H9 (cell line): ENCODE measurements at regions not wholly inside any gene's neighbourhood (a gene's known extent, or its start where the extent isn't known, plus 50 kb on each side); places are given as distances from the start of the nearest gene placed in this dataset.

Experiments
- DNase-seq: peaks from one replicate; pipeline ENCODE4 v3.0.0-alpha.2; 2017
- H2AFZ ChIP-seq: one replicate; pipeline ENCODE4 v1.6.1; 2013; ENCODE audit warnings: mild to moderate bottlenecking, low read length, control low read depth, moderate library complexity
- H2AK5ac ChIP-seq: 2 replicates; pipeline ENCODE4 v1.6.1; 2013; ENCODE audit warnings: low read length, control low read depth, mixed read lengths; ENCODE audit not compliant: insufficient read length
- H2BK120ac ChIP-seq: one replicate; pipeline ENCODE4 v1.6.1; 2013; ENCODE audit warnings: low read depth, mild to moderate bottlenecking, low read length, control low read depth, inconsistent platforms; ENCODE audit not compliant: poor library complexity, severe bottlenecking
- H2BK12ac ChIP-seq: 2 replicates; pipeline ENCODE4 v1.6.1; 2013; ENCODE audit warnings: low read length, control low read depth, mixed read lengths, low read depth; ENCODE audit not compliant: insufficient read length
- H2BK15ac ChIP-seq: 2 replicates; pipeline ENCODE4 v1.6.1; 2013; ENCODE audit warnings: low read depth, low read length, control low read depth
- H2BK20ac ChIP-seq: one replicate; pipeline ENCODE4 v1.6.1; 2013; ENCODE audit warnings: low read depth, mild to moderate bottlenecking, low read length, control low read depth, inconsistent platforms; ENCODE audit not compliant: poor library complexity, severe bottlenecking
- H2BK5ac ChIP-seq: 2 replicates; pipeline ENCODE4 v1.6.1; 2013; ENCODE audit warnings: low read length, control low read depth, mixed read lengths; ENCODE audit not compliant: insufficient read length
- H3K14ac ChIP-seq: 2 replicates; pipeline ENCODE4 v1.6.1; 2013; ENCODE audit warnings: low read length, control low read depth; ENCODE audit not compliant: insufficient read depth
- H3K18ac ChIP-seq: 2 replicates; pipeline ENCODE4 v1.6.1; 2013; ENCODE audit warnings: low read depth, mild to moderate bottlenecking, mixed read lengths, low read length, control low read depth; ENCODE audit not compliant: insufficient read length
- H3K23ac ChIP-seq: 2 replicates; pipeline ENCODE4 v1.6.1; 2013; ENCODE audit warnings: low read length, control low read depth, mixed read lengths, low read depth; ENCODE audit not compliant: insufficient read length
- H3K23me2 ChIP-seq: 2 replicates; pipeline ENCODE4 v1.6.1; 2013; ENCODE audit warnings: low read depth, mild to moderate bottlenecking, mixed read lengths, low read length, control low read depth; ENCODE audit not compliant: insufficient read length, poor library complexity, severe bottlenecking
- H3K27ac ChIP-seq: 2 replicates; pipeline ENCODE4 v1.5.1; 2013; ENCODE audit warnings: low read length, control low read depth, mixed read lengths, low read depth; ENCODE audit not compliant: insufficient read length
- H3K27me3 ChIP-seq: 2 replicates; pipeline ENCODE4 v1.6.1; 2013; ENCODE audit warnings: low read length, control low read depth, inconsistent platforms; ENCODE audit not compliant: insufficient read depth
- H3K4ac ChIP-seq: 2 replicates; pipeline ENCODE4 v1.6.1; 2013; ENCODE audit warnings: low read depth, mild to moderate bottlenecking, control low read depth, inconsistent platforms, low read length, moderate library complexity
- H3K4me1 ChIP-seq: 2 replicates; pipeline ENCODE4 v1.6.1; 2013; ENCODE audit warnings: low read length, control low read depth, inconsistent platforms; ENCODE audit not compliant: insufficient read depth
- H3K4me2 ChIP-seq: 2 replicates; pipeline ENCODE4 v1.6.1; 2013; ENCODE audit warnings: low read length, control low read depth, mixed read lengths; ENCODE audit not compliant: insufficient read length, insufficient read depth
- H3K56ac ChIP-seq: 2 replicates; pipeline ENCODE4 v1.6.1; 2013; ENCODE audit warnings: low read depth, mild to moderate bottlenecking, mixed read lengths, low read length, control low read depth; ENCODE audit not compliant: insufficient read length
- H3K79me1 ChIP-seq: 2 replicates; pipeline ENCODE4 v1.6.1; 2013; ENCODE audit warnings: low read depth, mild to moderate bottlenecking, moderate library complexity, low read length, control low read depth, inconsistent platforms; ENCODE audit not compliant: insufficient read depth, poor library complexity, severe bottlenecking
- H3K79me2 ChIP-seq: 2 replicates; pipeline ENCODE4 v1.6.1; 2013; ENCODE audit warnings: low read length, control low read depth, inconsistent platforms; ENCODE audit not compliant: insufficient read depth
- H3K9ac ChIP-seq: 2 replicates; pipeline ENCODE4 v1.6.1; 2013; ENCODE audit warnings: low read length, control low read depth, mixed read lengths; ENCODE audit not compliant: insufficient read length; ENCODE audit errors: extremely low read depth
- H3K9me3 ChIP-seq: one replicate; pipeline ENCODE4 v1.6.1; 2013; ENCODE audit warnings: low read depth, low read length, inconsistent platforms; ENCODE audit not compliant: control insufficient read depth
- H3T11ph ChIP-seq: one replicate; pipeline ENCODE4 v1.6.1; 2013; ENCODE audit warnings: mild to moderate bottlenecking, low read length, control low read depth, inconsistent platforms
- H4K20me1 ChIP-seq: one replicate; pipeline ENCODE4 v1.6.1; 2013; ENCODE audit not compliant: control insufficient read depth, insufficient read length, insufficient read depth
- H4K5ac ChIP-seq: 2 replicates; pipeline ENCODE4 v1.6.1; 2013; ENCODE audit warnings: low read depth, mild to moderate bottlenecking, mixed read lengths, low read length, control low read depth; ENCODE audit not compliant: insufficient read length
- H4K8ac ChIP-seq: replicated peaks from 2 replicates; pipeline ENCODE4 v1.6.1; 2013; ENCODE audit warnings: low read length, control low read depth, mixed read lengths, low read depth; ENCODE audit not compliant: insufficient read length
- H4K91ac ChIP-seq: 2 replicates; pipeline ENCODE4 v1.6.1; 2013; ENCODE audit warnings: low read depth, mild to moderate bottlenecking, moderate library complexity, mixed read lengths, low read length, control low read depth; ENCODE audit not compliant: insufficient read length
- H3K27ac Mint-ChIP-seq, 3 experiments: 2 replicates in 2 of 3; 3 replicates in 1 of 3; pipeline ENCODE4 v1.8.0; 2020 to 2021; ENCODE audit warnings: mixed read lengths in 3 of 3, mild to moderate bottlenecking in 1 of 3, moderate library complexity in 1 of 3
- H3K27me3 Mint-ChIP-seq: 2 replicates; pipeline ENCODE4 v1.8.0; 2021; ENCODE audit warnings: low read depth, mild to moderate bottlenecking, moderate library complexity, mixed read lengths
- H3K36me3 Mint-ChIP-seq, 3 experiments: 2 replicates in 2 of 3; 3 replicates in 1 of 3; pipeline ENCODE4 v1.8.0; 2020 to 2021; ENCODE audit warnings: low read depth in 3 of 3, mixed read lengths in 3 of 3; ENCODE audit not compliant: insufficient read depth in 1 of 3
- H3K4me1 Mint-ChIP-seq, 2 experiments: 2 replicates each; pipeline ENCODE4 v1.8.0; 2020; ENCODE audit warnings: mixed read lengths in 2 of 2
- H3K4me3 Mint-ChIP-seq, 2 experiments: 2 replicates in 1 of 2; 3 replicates in 1 of 2; pipeline ENCODE4 v1.8.0; 2020 to 2021; ENCODE audit warnings: mild to moderate bottlenecking in 2 of 2, mixed read lengths in 2 of 2, moderate library complexity in 1 of 2
- H3K9me3 Mint-ChIP-seq, 2 experiments: 2 replicates in 1 of 2; 3 replicates in 1 of 2; pipeline ENCODE4 v1.8.0; 2020; ENCODE audit warnings: mild to moderate bottlenecking in 2 of 2, mixed read lengths in 2 of 2, moderate library complexity in 1 of 2
- CTCF ChIP-seq: fragments of 200-600 bp; sonication (generic); conservative IDR thresholded peaks from 3 replicates; pipeline ENCODE4 v1.8.0; 2021; ENCODE audit warnings: antibody characterized with exemption, mild to moderate bottlenecking

GRCh38 chr10:105656856-105657255 is 1015.8 kb downstream of the SORCS3 start:
- H3K9me3 ChIP-seq, result no peaks in the 10 kb centered on the region
- no peak for TF ChIP-seq CTCF
- Mint-ChIP-seq H3K27me3 (no peaks in the 10 kb centered on the region), H3K27ac (peak overlapping the region in 1 of 3 experiments; percentile 1; a peak in 1 of 7 replicates), H3K36me3 (no peaks in the 10 kb centered on the region), H3K9me3 (no peaks in the 10 kb centered on the region), H3K4me1 (peaks cover 24 to 40% of the 10 kb centered on the region in 2 experiments), H3K4me3 (peak overlapping the region in 1 of 2 experiments; percentile 24; a peak in 2 of 5 replicates)
- H4K91ac ChIP-seq, result no peak overlapping the region
- H3K27me3 ChIP-seq, result no peaks in the 10 kb centered on the region
- no peak for DNase-seq
- H3K27ac ChIP-seq, result no peak overlapping the region
- H3K4ac ChIP-seq, result no peak overlapping the region
- no peak overlapping the region for H4K5ac ChIP-seq
- no peak overlapping the region for H3K56ac ChIP-seq
- H4K20me1 ChIP-seq, result no peaks in the 10 kb centered on the region
- H3K23ac ChIP-seq, result no peak overlapping the region
- no peak overlapping the region for H2AFZ ChIP-seq
- no peak overlapping the region for H3K18ac ChIP-seq
- no peak overlapping the region for H2BK15ac ChIP-seq
- H3K79me1 ChIP-seq, result no peaks in the 10 kb centered on the region
- no peak overlapping the region for H4K8ac ChIP-seq
- no peak overlapping the region for H3T11ph ChIP-seq
- no peaks in the 10 kb centered on the region for H3K23me2 ChIP-seq
- H3K4me2 ChIP-seq, result no peak overlapping the region
- no peaks in the 10 kb centered on the region for H3K79me2 ChIP-seq
- H3K14ac ChIP-seq, result no peak overlapping the region
- H3K9ac ChIP-seq, result no peak overlapping the region
- H2BK20ac ChIP-seq, result no peak overlapping the region
- no peaks in the 10 kb centered on the region for H3K4me1 ChIP-seq
- no peak overlapping the region for H2BK12ac ChIP-seq
- no peak overlapping the region for H2BK120ac ChIP-seq
- no peak overlapping the region for H2BK5ac ChIP-seq
- H2AK5ac ChIP-seq, result no peak overlapping the region
